GM21786 (cell line): ENCODE measurements at regions not wholly inside any gene's neighbourhood (a gene's known extent, or its start where the extent isn't known, plus 50 kb on each side); places are given as distances from the start of the nearest gene placed in this dataset.
A peak's percentile ranks its signal among the peaks of the same experiment; 100 is the strongest.
"Not testable (repeated sequence)": the region's sequence is repeated elsewhere in the genome, so short reads cannot be mapped to it uniquely, and the experiment has no call there.

ENCODE experiments used
- ATAC-seq: cut with Tn5 transposase; IDR thresholded peaks from one replicate; pipeline ENCODE4 v1.9.1; 2021; ENCODE audit not compliant: unreplicated experiment

- no peak for ATAC-seq
These were observed 162.0 kb downstream of the C9orf50 start for GRCh38 chr9:129458663-129459546.

GRCh38 chr9:129458155-129458661, 162.7 kb downstream of the C9orf50 start:
- peak; percentile 42 for ATAC-seq

- ATAC-seq = no peak
These were observed 163.5 kb downstream of the C9orf50 start for GRCh38 chr9:129457325-129457779.

GRCh38 chr9:129456549-129457324, 164.2 kb downstream of the C9orf50 start:
- ATAC-seq = no peak

- ATAC-seq = no peak
These were observed 165.5 kb downstream of the C9orf50 start for GRCh38 chr9:129455151-129455995.

- ATAC-seq = no peak
These were observed 166.3 kb downstream of the C9orf50 start for GRCh38 chr9:129454467-129455067.

- ATAC-seq = no peak
These were observed 167.2 kb downstream of the C9orf50 start for GRCh38 chr9:129453734-129454133.

GRCh38 chr9:129451669-129452068, 169.2 kb downstream of the C9orf50 start:
- ATAC-seq = no peak

- ATAC-seq = no peak
These were observed 169.7 kb downstream of the C9orf50 start for GRCh38 chr9:129451089-129451656.

- no peak for ATAC-seq
These were observed 171.8 kb downstream of the C9orf50 start for GRCh38 chr9:129449066-129449465.

GRCh38 chr9:129446828-129447550, 173.9 kb downstream of the C9orf50 start:
- no peak for ATAC-seq

GRCh38 chr9:129445794-129446306, 175.1 kb downstream of the C9orf50 start:
- no peak for ATAC-seq

- not testable (repeated sequence) for ATAC-seq
These were observed 177.3 kb downstream of the C9orf50 start for GRCh38 chr9:129443515-129444164.

- ATAC-seq = no peak
These were observed 177.9 kb downstream of the C9orf50 start for GRCh38 chr9:129442803-129443511.

GRCh38 chr9:129441852-129442251, 179.0 kb downstream of the C9orf50 start:
- no peak for ATAC-seq

- no peak for ATAC-seq
These were observed 180.3 kb downstream of the C9orf50 start for GRCh38 chr9:129440435-129441186.

- no peak for ATAC-seq
These were observed 181.7 kb downstream of the C9orf50 start for GRCh38 chr9:129439242-129439641.
